GM19467 (cell line): ENCODE measurements at regions not wholly inside any gene's neighbourhood (a gene's known extent, or its start where the extent isn't known, plus 50 kb on each side); places are given as distances from the start of the nearest gene placed in this dataset.
A peak's percentile ranks its signal among the peaks of the same experiment; 100 is the strongest.

ENCODE experiments used
- ATAC-seq: cut with Tn5 transposase; IDR thresholded peaks from one replicate; pipeline ENCODE4 v1.9.1; 2021; ENCODE audit warnings: mild to moderate bottlenecking, moderate library complexity; ENCODE audit not compliant: unreplicated experiment

GRCh38 chr9:29830821-29831220 is 2257.5 kb upstream of the C9orf72 start:
- no peak for ATAC-seq

- ATAC-seq, result no peak
These were observed 2265.3 kb upstream of the C9orf72 start for GRCh38 chr9:29838491-29839020.

GRCh38 chr9:29844251-29844650 is 2271.0 kb upstream of the C9orf72 start:
- ATAC-seq, result no peak

- ATAC-seq, result no peak
These were observed 2277.4 kb upstream of the C9orf72 start for GRCh38 chr9:29850664-29851063.

- ATAC-seq, result no peak
These were observed 2288.5 kb upstream of the C9orf72 start for GRCh38 chr9:29861803-29862202.

- ATAC-seq, result no peak
These were observed 2292.6 kb upstream of the C9orf72 start for GRCh38 chr9:29865764-29866313.

- ATAC-seq, result peak; percentile 51
These were observed 2293.3 kb upstream of the C9orf72 start for GRCh38 chr9:29866556-29866955.

GRCh38 chr9:29873579-29873978 is 2300.3 kb upstream of the C9orf72 start:
- ATAC-seq, result no peak

- no peak for ATAC-seq
These were observed 2302.3 kb upstream of the C9orf72 start for GRCh38 chr9:29875547-29875946.

- no peak for ATAC-seq
These were observed 2309.5 kb upstream of the C9orf72 start for GRCh38 chr9:29882767-29883166.

GRCh38 chr9:29906065-29906464 is 2332.8 kb upstream of the C9orf72 start:
- no peak for ATAC-seq

GRCh38 chr9:29928072-29928471 is 2354.8 kb upstream of the C9orf72 start:
- ATAC-seq, result no peak

GRCh38 chr9:29939559-29939958 is 2366.3 kb upstream of the C9orf72 start:
- ATAC-seq, result no peak

GRCh38 chr9:29945012-29945411 is 2371.7 kb upstream of the C9orf72 start:
- no peak for ATAC-seq

GRCh38 chr9:29958469-29958868 is 2385.2 kb upstream of the C9orf72 start:
- ATAC-seq, result no peak

- no peak for ATAC-seq
These were observed 2392.6 kb upstream of the C9orf72 start for GRCh38 chr9:29965834-29966233.

GRCh38 chr9:29966247-29966646 is 2393.0 kb upstream of the C9orf72 start:
- no peak for ATAC-seq

- ATAC-seq, result no peak
These were observed 2395.6 kb upstream of the C9orf72 start for GRCh38 chr9:29968831-29969230.

GRCh38 chr9:29969408-29969807 is 2396.1 kb upstream of the C9orf72 start:
- no peak for ATAC-seq

GRCh38 chr9:29969856-29970647 is 2396.8 kb upstream of the C9orf72 start:
- ATAC-seq, result no peak

GRCh38 chr9:29974197-29974596 is 2400.9 kb upstream of the C9orf72 start:
- no peak for ATAC-seq

- no peak for ATAC-seq
These were observed 2403.7 kb upstream of the C9orf72 start for GRCh38 chr9:29976981-29977380.
